MM.1S (cell line): ENCODE measurements at regions not wholly inside any gene's neighbourhood (a gene's known extent, or its start where the extent isn't known, plus 50 kb on each side); places are given as distances from the start of the nearest gene placed in this dataset.

Source experiments
- EZH2 ChIP-seq: fragments of 300-600 bp; sonication (generic); optimal IDR thresholded peaks from 2 replicates; pipeline ENCODE3; 2017; ENCODE audit warnings: low read depth, mild to moderate bottlenecking, antibody characterized with exemption, low read length, mixed read lengths
- TF ChIP-seq, protein P1 (sequence below): fragments of 300-600 bp; sonication (generic); IDR thresholded peaks from 2 replicates; pipeline ENCODE4 v1.5.1; 2016; ENCODE audit warnings: antibody characterized with exemption, low read length, mixed read lengths

DNA sequence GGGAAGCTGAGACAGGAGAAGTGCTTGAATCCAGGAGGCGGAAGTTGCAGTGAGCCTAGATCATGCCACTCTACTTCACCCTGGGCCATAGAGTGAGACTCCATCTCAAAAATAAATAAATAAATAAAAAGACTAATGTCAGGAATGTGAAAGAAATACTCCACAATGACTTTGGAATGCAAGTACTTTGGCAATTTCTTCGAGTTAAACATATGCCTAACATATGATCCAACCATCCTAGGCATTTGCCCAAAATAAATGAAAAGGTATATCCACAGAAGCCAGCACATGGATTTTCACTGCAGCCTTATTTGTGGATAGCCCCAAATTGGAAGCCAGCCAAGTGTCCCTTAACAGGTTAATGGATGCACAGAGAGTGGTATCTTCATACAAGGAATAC, 357.9 kb upstream of the TMEM132C start:
- TF ChIP-seq, protein P1, sequence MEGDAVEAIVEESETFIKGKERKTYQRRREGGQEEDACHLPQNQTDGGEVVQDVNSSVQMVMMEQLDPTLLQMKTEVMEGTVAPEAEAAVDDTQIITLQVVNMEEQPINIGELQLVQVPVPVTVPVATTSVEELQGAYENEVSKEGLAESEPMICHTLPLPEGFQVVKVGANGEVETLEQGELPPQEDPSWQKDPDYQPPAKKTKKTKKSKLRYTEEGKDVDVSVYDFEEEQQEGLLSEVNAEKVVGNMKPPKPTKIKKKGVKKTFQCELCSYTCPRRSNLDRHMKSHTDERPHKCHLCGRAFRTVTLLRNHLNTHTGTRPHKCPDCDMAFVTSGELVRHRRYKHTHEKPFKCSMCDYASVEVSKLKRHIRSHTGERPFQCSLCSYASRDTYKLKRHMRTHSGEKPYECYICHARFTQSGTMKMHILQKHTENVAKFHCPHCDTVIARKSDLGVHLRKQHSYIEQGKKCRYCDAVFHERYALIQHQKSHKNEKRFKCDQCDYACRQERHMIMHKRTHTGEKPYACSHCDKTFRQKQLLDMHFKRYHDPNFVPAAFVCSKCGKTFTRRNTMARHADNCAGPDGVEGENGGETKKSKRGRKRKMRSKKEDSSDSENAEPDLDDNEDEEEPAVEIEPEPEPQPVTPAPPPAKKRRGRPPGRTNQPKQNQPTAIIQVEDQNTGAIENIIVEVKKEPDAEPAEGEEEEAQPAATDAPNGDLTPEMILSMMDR: no peak
- no peak for TF ChIP-seq EZH2
